ENCODE measurements at regions not wholly inside any gene's neighbourhood (a gene's known extent, or its start where the extent isn't known, plus 50 kb on each side); places are given as distances from the start of the nearest gene placed in this dataset.

DNA sequence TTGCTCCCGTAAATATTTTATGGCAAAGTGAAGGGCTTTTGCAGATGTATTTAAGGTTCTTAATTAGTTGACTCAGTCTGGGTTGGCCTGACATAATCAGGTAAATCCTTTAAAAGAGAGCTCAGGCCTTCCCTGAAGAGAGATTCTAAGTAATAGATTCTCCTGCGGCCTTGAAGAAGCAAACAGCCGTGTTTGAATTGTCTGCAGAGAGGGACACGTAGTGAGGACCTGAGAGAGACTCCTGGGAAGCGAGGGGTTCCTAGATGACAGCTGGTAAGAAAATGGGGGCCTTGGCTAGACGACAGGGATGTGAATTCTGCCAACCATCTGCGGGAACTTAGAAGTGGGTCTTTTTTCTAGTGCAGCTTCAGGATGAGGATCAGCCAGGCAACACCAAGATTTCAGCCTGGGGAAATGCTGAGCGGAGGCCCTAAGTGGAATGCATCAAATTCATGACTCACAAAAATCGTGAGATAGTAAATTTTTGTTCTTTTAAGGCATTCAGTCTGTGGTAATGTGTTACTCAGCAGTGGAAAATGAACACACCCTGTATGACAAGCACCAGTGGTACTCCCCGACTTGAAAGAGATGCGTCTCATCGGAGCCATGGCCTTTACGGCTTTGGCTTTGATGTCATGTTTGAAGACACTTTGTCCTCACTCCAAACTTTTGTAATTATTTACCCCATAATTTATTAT is 62.1 kb upstream of the SMIM21 start:
- DNase-seq, result no peak

DNA sequence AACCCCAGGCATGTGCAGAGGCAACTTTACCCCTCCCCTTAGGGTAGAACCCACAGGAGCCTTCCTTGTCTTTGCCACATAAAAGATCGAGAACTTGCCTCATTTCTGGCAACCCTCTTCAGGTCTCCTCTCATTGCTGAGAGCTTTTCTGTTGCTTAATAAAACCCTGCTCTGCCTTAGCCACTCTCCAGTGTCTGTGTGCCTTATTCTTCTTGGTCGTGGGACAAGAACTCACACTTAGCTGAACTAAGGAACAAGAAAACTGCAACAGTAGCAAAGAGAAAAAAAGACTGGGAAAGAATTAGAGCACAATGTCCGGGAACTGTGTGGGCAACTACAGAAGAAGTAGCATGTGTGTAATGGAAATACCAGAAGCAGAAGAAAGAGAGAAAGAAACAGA is 56.2 kb upstream of the SMIM21 start:
- no peak for DNase-seq

DNA sequence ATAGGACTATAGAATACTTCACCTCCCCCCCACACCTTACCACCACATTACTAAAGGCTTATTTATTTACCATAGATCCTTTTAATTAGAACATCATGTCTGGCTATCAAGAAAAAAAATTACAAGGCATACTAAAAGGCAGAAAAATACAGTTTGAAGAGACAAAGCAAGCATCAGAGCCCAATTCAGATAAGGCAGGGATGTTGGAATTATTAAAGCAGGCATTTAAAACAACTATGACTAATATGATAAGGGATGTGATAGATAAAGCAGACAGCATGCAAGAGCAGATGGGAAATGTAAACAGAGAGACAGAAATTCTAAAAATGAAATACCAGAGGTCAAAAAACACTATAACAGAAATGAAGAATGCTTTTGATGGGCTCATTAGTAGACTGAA is 55.4 kb upstream of the SMIM21 start:
- no peak for DNase-seq

DNA sequence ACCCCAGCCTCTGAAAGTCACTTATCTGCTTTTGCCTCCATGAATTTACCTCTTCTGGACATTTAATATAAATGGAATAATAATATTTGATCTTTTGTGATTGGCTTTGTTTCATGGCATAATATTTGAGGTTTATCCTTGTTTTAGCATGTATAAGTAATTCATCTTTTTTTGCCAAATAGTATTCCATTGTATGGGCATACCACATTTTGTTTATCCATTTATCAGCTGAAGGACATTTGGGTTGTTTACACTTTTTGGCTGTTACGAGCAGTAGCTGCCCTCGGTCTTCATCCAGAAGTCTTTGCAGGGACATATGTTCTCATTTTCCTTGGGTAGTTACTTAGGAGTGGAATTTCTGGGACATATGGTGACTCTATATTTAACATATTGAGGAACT is 53.0 kb upstream of the SMIM21 start:
- no peak for DNase-seq

DNA sequence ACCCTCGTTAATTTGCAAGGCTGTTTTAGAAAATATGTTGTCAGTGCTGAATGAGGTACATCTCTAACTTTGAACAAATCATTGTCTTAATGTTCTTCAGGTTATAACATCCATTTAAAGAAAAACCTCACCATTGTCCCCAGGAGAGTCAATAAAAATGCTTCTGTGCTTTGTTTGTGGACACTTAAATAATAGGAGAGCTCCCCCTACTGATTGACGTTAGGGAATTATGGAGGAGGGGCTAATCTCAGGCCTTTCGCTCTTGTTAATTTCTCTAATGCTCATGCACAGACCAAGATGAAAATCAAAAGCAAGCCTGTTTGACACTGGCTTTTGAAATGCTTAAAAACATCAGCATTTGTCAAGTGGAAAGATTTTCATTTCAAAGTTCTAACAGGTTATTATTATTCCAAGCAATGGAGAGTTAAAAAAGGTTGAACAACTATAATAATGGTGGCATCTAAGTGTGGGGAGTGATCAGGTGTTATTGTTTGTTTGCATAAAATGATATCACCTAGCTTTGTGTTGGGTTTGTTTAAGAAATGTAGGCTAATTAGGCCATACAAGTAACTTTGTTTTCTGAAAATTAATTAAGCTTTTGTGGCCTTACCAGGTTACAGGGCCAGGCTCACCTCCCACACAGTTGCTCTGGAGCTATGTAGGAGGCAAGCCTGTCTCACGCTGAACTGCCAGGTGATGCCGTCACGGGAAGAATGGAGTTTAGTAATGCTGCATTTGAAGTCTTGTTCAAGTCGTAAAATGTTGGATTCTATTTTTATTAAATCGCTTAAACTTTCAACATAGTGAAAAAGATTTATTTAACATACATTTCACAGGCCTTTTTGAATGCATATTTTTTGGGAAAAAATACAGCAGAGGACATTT is 51.7 kb upstream of the SMIM21 start:
- DNase-seq, result peak; percentile 72

DNA sequence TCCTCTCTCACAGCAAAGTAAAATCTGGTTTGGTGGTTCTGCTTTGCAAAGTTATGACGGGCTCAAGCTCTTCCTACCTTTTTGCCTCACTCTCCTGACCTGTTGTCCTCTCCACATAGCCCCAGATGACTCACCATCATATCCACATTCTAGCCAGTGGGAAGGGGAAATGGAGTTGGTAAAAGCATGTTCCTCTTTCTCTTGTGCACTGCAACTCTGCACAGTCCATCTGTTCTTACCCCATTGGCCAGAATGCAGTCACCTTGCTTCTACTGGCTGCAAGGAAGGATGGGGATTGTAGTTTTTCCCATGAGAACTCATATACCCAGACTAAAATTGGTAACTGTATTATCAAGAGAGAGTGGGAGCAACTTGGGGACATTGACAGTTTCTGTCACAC is 50.4 kb upstream of the SMIM21 start:
- no peak for DNase-seq
